CD14-positive monocyte (primary cell): ENCODE measurements at regions not wholly inside any gene's neighbourhood (a gene's known extent, or its start where the extent isn't known, plus 50 kb on each side); places are given as distances from the start of the nearest gene placed in this dataset.

Experiments used
- DNase-seq, 3 donors: peaks; one replicate each; pipeline ENCODE4 v3.0.0-alpha.2; 2011 to 2022
- H2AFZ ChIP-seq: 2 replicates; pipeline ENCODE4 v1.6.0; 2012; ENCODE audit warnings: mild to moderate bottlenecking, low read depth, low read length, inconsistent platforms; ENCODE audit not compliant: insufficient read depth, poor library complexity, severe bottlenecking
- H3K27ac ChIP-seq, 2 donors: 1 replicate in 1 of 2; 2 replicates in 1 of 2; pipeline ENCODE4 v1.5.1; 2012 to 2013; ENCODE audit warnings: low read length in 2 of 2, control low read depth in 1 of 2, inconsistent platforms in 1 of 2, low read depth in 1 of 2, mild to moderate bottlenecking in 1 of 2
- H3K27me3 ChIP-seq, 2 donors: one replicate each; pipeline versions ENCODE4 v1.6.0 to v1.6.1; 2011 to 2013; ENCODE audit warnings: low read length in 2 of 2; ENCODE audit not compliant: control insufficient read depth in 2 of 2, insufficient read depth in 2 of 2
- H3K36me3 ChIP-seq, 2 donors: replicated peaks in 1 of 2; 1 replicate in 1 of 2; 2 replicates in 1 of 2; pipeline versions ENCODE4 v1.5.1 to v1.6.1; 2012 to 2013; ENCODE audit warnings: low read length in 2 of 2, control low read depth in 1 of 2, inconsistent platforms in 1 of 2, mild to moderate bottlenecking in 1 of 2; ENCODE audit not compliant: insufficient read depth in 2 of 2, control insufficient read depth in 1 of 2
- H3K4me1 ChIP-seq, 2 donors: 1 replicate in 1 of 2; 2 replicates in 1 of 2; pipeline versions ENCODE4 v1.5.1 to v1.6.1; 2012 to 2013; ENCODE audit warnings: low read length in 2 of 2, control low read depth in 1 of 2, inconsistent platforms in 1 of 2, mild to moderate bottlenecking in 1 of 2, moderate library complexity in 1 of 2; ENCODE audit not compliant: insufficient read depth in 2 of 2, control insufficient read depth in 1 of 2
- H3K4me2 ChIP-seq: replicated peaks from 2 replicates; pipeline ENCODE3; 2012; ENCODE audit warnings: low read length, moderate library complexity, mild to moderate bottlenecking; ENCODE audit not compliant: poor library complexity, severe bottlenecking; ENCODE audit errors: extremely low read depth
- H3K4me3 ChIP-seq, 3 experiments: fragments of 200-600 bp in 1 of 3; sonication (generic) in 1 of 3; replicated peaks in 1 of 3; 1 replicate in 2 of 3; 2 replicates in 1 of 3; pipeline ENCODE4 v1.5.1; 2011 to 2013; ENCODE audit warnings: low read length in 3 of 3, mild to moderate bottlenecking in 3 of 3, control low read depth in 2 of 3, low read depth in 2 of 3, inconsistent platforms in 1 of 3, moderate library complexity in 1 of 3
- H3K79me2 ChIP-seq: 2 replicates; pipeline ENCODE4 v1.6.0; 2012; ENCODE audit warnings: mild to moderate bottlenecking, control low read depth, inconsistent platforms, low read length, moderate library complexity; ENCODE audit not compliant: insufficient read depth
- H3K9ac ChIP-seq: 2 replicates; pipeline ENCODE4 v1.6.0; 2017; ENCODE audit warnings: low read length, mild to moderate bottlenecking; ENCODE audit not compliant: insufficient read depth, poor library complexity, severe bottlenecking
- H3K9me3 ChIP-seq, 2 donors: replicated peaks in 1 of 2; 1 replicate in 1 of 2; 2 replicates in 1 of 2; pipeline versions ENCODE4 v1.5.1 to v1.6.1; 2012 to 2013; ENCODE audit warnings: low read length in 2 of 2, control low read depth in 1 of 2; ENCODE audit not compliant: control insufficient read depth in 1 of 2, insufficient read depth in 1 of 2
- H4K20me1 ChIP-seq: 2 replicates; pipeline ENCODE4 v1.6.0; 2012; ENCODE audit warnings: mild to moderate bottlenecking, low read length, control low read depth, moderate library complexity; ENCODE audit not compliant: insufficient read depth
- H3K27ac Mint-ChIP-seq, 7 donors: one replicate each; pipeline ENCODE4 v1.8.0; 2020; ENCODE audit warnings: mild to moderate bottlenecking in 7 of 7, mixed read lengths in 7 of 7, moderate library complexity in 6 of 7, inconsistent platforms in 2 of 7
- H3K27me3 Mint-ChIP-seq, 3 donors: one replicate each; pipeline ENCODE4 v1.8.0; 2021 to 2022; ENCODE audit warnings: low read depth in 3 of 3, mild to moderate bottlenecking in 3 of 3, mixed read lengths in 3 of 3, moderate library complexity in 3 of 3, inconsistent platforms in 1 of 3
- H3K36me3 Mint-ChIP-seq, 2 donors: one replicate each; pipeline ENCODE4 v1.8.0; 2020; ENCODE audit warnings: mixed read lengths in 2 of 2, inconsistent platforms in 1 of 2, mild to moderate bottlenecking in 1 of 2
- H3K4me1 Mint-ChIP-seq: one replicate; pipeline ENCODE4 v1.8.0; 2020; ENCODE audit warnings: mild to moderate bottlenecking, mixed read lengths
- H3K4me3 Mint-ChIP-seq, 2 donors: one replicate each; pipeline ENCODE4 v1.8.0; 2020; ENCODE audit warnings: mild to moderate bottlenecking in 2 of 2, mixed read lengths in 2 of 2, moderate library complexity in 1 of 2
- H3K9me3 Mint-ChIP-seq, 7 donors: one replicate each; pipeline ENCODE4 v1.8.0; 2020 to 2022; ENCODE audit warnings: mixed read lengths in 7 of 7, mild to moderate bottlenecking in 6 of 7, moderate library complexity in 6 of 7, inconsistent platforms in 2 of 7
- WGBS: methylation state at CpG from one replicate; pipeline ENCODE4 v1.1.5; 2013; ENCODE audit warnings: missing lambda C conversion rate; ENCODE audit not compliant: insufficient coverage; 5-methylcytosine and 5-hydroxymethylcytosine counted together
- intact Hi-C, 2 donors: fragments of 100-400 bp; cut with micrococcal nuclease; formaldehyde crosslinking; loops; one replicate each; pipeline versions ENCODE4 v1.15.0 to v1.15.1; 2023
- TF ChIP-seq, protein P1 (sequence below): fragments of 200-600 bp; IDR thresholded peaks from one replicate; pipeline ENCODE4 v1.8.0; 2022; ENCODE audit warnings: antibody characterized with exemption, mild to moderate bottlenecking

DNA sequence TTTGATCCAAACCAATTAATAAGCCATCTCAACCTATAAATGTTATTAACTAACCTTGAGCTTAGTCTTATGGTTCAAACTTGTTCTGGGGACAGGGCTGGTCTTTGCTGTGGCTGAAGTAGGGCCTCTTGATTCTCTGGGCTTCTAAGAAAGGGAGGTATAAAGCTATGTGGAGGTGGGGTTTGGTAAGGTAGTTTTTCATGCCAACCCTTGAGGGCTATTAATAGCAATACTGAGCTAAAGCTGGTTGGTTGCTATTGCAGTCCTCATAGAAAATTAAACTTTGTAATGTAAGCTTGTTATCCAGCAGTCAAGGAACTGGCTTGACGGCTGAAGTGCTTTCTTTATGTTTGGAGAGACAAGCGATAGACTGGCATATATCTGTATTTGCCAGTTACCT is 112.1 kb downstream of the RND3 start:
- no peak overlapping the region for H3K27ac ChIP-seq
- no CpG with 5 or more reads among the region's 2 CpGs for WGBS
- H2AFZ ChIP-seq = no peak overlapping the region
- H3K27ac Mint-ChIP-seq = no peak overlapping the region
- no peak overlapping the region for H3K4me3 ChIP-seq
- DNase-seq = no peak
- TF ChIP-seq, protein P1, sequence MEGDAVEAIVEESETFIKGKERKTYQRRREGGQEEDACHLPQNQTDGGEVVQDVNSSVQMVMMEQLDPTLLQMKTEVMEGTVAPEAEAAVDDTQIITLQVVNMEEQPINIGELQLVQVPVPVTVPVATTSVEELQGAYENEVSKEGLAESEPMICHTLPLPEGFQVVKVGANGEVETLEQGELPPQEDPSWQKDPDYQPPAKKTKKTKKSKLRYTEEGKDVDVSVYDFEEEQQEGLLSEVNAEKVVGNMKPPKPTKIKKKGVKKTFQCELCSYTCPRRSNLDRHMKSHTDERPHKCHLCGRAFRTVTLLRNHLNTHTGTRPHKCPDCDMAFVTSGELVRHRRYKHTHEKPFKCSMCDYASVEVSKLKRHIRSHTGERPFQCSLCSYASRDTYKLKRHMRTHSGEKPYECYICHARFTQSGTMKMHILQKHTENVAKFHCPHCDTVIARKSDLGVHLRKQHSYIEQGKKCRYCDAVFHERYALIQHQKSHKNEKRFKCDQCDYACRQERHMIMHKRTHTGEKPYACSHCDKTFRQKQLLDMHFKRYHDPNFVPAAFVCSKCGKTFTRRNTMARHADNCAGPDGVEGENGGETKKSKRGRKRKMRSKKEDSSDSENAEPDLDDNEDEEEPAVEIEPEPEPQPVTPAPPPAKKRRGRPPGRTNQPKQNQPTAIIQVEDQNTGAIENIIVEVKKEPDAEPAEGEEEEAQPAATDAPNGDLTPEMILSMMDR = no peak
- H3K79me2 ChIP-seq = no peaks in the 10 kb centered on the region
- H3K27me3 ChIP-seq = no peaks in the 10 kb centered on the region
- peaks cover 0 to 8% (median 2%) of the 10 kb centered on the region in 7 donors for H3K9me3 Mint-ChIP-seq
- no peak overlapping the region for H3K4me3 Mint-ChIP-seq
- intact Hi-C loops = no loop called here
- no peaks in the 10 kb centered on the region for H4K20me1 ChIP-seq
- no peaks in the 10 kb centered on the region for H3K4me1 Mint-ChIP-seq
- H3K36me3 Mint-ChIP-seq = no peaks in the 10 kb centered on the region
- no peak overlapping the region for H3K9ac ChIP-seq
- H3K9me3 ChIP-seq = peaks cover 1 to 2% of the 10 kb centered on the region in 2 donors
- H3K27me3 Mint-ChIP-seq = peaks cover 0 to under 1% (median 0%) of the 10 kb centered on the region in 3 donors
- H3K4me1 ChIP-seq = no peaks in the 10 kb centered on the region
- no peaks in the 10 kb centered on the region for H3K36me3 ChIP-seq
- H3K4me2 ChIP-seq = no peak overlapping the region

DNA sequence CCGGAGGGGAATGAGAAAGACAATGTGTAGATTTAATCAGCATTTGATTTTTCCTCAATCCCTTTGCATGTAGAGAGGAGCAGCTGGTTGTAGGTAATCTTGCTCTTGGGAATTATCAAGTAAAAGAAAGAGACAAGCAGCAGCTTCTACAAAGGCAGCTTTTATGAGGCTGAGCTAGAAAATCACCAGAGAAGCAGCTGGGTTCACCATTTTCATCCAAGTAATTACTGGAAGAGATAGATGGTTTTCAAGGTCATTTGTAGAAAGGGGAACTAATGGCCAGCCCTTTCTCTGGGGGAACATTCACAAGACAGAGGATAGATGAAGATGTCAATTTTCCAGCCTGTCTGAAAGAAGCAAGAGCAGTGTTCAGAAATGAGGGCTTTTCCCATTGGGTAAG is 113.0 kb downstream of the RND3 start:
- 83% methylated on average over 1 of the region's 1 CpG for WGBS
- no peak overlapping the region for H3K4me2 ChIP-seq

More for the DNA sequence above, 113.0 kb downstream of the RND3 start:
- no peak overlapping the region for H3K4me3 Mint-ChIP-seq
- H3K9me3 Mint-ChIP-seq = peaks cover 0 to 13% (median 5%) of the 10 kb centered on the region in 7 donors
- no peak overlapping the region for H3K9ac ChIP-seq
- H3K9me3 ChIP-seq = peaks cover 9% of the 10 kb centered on the region in 2 donors
- no peaks in the 10 kb centered on the region for H3K79me2 ChIP-seq
- H3K36me3 Mint-ChIP-seq = no peaks in the 10 kb centered on the region
- no peaks in the 10 kb centered on the region for H3K4me1 Mint-ChIP-seq
- H3K27me3 Mint-ChIP-seq = peaks cover 0 to 1% (median 0%) of the 10 kb centered on the region in 3 donors
- TF ChIP-seq, protein P1 = no peak
- H4K20me1 ChIP-seq = no peaks in the 10 kb centered on the region
- no peaks in the 10 kb centered on the region for H3K36me3 ChIP-seq
- no peak overlapping the region for H3K4me3 ChIP-seq
- intact Hi-C loops = no loop called here
- no peak overlapping the region for H3K27ac ChIP-seq
- DNase-seq = no peak
- H2AFZ ChIP-seq = no peak overlapping the region
- H3K4me1 ChIP-seq = no peaks in the 10 kb centered on the region
- no peak overlapping the region for H3K27ac Mint-ChIP-seq
- no peaks in the 10 kb centered on the region for H3K27me3 ChIP-seq
